OCI-LY3 (cell line): ENCODE measurements at regions not wholly inside any gene's neighbourhood (a gene's known extent, or its start where the extent isn't known, plus 50 kb on each side); places are given as distances from the start of the nearest gene placed in this dataset.

Experiments used
- EZH2phosphoT487 ChIP-seq: fragments of 200-600 bp; shearing (Covaris generic); IDR thresholded peaks from 2 replicates; pipeline ENCODE4 v1.6.1; 2018; ENCODE audit warnings: antibody characterized with exemption, mixed run types, low read depth
- TF ChIP-seq, protein P1 (sequence below): fragments of 200-600, 300-600 bp; sonication (generic); IDR thresholded peaks from 2 replicates; pipeline ENCODE4 v1.5.1; 2014; ENCODE audit warnings: antibody characterized with exemption, low read length, low read depth

DNA sequence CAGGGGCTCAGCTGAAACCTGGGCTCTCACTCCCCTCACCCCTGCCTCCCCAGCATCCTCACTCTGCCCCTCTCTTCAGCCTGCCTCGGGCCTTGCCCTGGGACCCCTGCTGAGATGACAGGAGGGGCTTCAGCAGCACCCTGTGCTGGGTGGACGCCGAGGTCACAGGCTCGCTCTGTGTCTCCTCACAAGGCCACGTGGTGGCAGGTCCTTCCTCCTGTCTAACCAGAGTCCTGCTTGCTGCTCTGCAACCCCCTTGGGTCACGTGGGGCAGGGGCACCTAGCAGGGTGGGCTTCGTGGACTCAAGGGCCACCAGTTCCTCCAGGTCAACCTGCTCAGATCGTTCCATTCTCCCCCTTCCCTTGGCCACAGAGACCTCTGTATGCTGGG lies 90.4 kb downstream of the TMEM121 start:
- TF ChIP-seq, protein P1, sequence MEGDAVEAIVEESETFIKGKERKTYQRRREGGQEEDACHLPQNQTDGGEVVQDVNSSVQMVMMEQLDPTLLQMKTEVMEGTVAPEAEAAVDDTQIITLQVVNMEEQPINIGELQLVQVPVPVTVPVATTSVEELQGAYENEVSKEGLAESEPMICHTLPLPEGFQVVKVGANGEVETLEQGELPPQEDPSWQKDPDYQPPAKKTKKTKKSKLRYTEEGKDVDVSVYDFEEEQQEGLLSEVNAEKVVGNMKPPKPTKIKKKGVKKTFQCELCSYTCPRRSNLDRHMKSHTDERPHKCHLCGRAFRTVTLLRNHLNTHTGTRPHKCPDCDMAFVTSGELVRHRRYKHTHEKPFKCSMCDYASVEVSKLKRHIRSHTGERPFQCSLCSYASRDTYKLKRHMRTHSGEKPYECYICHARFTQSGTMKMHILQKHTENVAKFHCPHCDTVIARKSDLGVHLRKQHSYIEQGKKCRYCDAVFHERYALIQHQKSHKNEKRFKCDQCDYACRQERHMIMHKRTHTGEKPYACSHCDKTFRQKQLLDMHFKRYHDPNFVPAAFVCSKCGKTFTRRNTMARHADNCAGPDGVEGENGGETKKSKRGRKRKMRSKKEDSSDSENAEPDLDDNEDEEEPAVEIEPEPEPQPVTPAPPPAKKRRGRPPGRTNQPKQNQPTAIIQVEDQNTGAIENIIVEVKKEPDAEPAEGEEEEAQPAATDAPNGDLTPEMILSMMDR: no peak
- TF ChIP-seq EZH2phosphoT487: no peak
